NCI-H524 treated with DMSO at 0.1 percent for 48 hours (cell line): ENCODE measurements at regions not wholly inside any gene's neighbourhood (a gene's known extent, or its start where the extent isn't known, plus 50 kb on each side); places are given as distances from the start of the nearest gene placed in this dataset.

Experiments
- DNase-seq: peaks from one replicate; lab custom pipeline; 2025; lab: John Stamatoyannopoulos, UW

DNA sequence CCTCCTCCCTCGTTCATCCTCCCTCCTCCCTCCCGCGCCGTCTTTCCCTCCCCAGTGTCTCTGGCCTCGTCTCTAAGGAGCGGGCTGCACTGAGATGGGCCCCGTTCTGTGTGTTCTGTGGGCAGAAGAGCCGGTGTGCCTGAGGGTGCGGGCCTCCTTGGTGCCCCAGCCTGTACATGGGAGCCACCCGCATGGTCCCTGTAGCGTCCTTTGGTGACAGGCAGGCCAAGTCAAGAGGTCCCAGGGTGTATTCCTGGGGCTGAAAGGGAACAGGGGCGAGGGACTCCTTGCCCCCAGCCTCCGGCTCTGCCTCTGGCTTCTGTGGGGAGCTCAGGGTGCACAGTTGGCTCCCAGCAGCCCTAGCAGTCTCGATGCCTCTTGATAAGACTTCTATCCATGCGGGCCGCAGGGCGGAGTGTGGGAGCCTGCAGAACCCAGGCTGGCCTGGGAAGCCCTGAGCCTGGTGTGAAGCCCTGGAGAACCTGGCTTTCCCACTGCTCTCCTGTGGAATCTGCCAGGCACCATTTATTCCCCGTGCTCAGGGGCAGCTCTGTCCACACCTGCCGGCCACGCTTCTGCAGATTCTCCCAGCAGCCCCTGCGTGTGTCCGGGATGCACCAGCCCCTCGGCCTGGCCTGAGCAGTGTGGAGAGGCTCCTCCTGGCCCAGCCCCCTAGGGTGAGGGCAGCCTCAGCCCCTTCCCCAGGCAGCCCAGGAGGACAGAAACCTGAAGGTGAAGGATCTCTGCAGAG is 181.3 kb downstream of the KIF26A start:
- no peak for DNase-seq

DNA sequence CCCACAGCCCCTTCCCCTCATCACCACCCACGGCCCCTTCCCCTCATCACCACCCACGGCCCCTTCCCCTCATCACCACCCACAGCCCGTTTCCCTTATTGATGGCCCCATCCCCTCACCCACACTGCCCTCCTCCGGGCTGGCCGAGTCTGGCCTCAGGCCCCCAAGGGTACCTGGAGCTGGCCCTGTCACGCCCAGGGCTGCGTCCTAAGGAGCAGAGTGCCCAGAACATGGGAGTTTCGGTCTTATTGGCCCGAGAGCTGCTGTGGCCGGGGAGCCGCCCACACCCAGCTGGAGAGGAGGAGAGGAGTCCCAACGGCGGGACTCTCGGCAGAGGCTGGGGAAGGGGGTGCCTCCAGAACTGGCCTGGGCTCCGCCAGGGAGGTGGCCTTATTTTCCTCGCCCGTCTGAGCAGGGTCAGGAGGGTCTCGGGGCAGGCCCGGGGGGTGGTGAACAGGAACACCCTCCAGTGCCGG is 182.3 kb downstream of the KIF26A start:
- no peak for DNase-seq

GRCh38 chr14:104321088-104321801 is 182.9 kb downstream of the KIF26A start:
- no peak for DNase-seq

DNA sequence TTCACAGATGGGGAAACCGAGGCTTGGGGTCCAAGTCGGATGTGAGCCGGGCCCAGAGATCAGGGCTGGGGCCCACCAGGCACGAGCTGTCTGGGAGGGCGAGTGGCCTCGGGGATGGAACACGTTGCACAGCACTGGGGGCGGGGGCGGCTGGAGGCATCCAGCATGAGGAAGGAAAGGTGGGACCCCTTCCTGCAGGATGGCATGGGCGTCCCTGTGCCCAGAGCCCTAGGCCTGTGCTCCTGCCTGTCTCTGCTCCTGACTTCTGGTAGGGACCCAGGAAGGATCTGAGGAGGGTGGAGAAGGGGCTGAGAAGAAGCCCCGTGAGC is 183.4 kb downstream of the KIF26A start:
- no peak for DNase-seq

- DNase-seq, result no peak
Measured at GRCh38 chr14:104322531-104323366, 184.4 kb downstream of the KIF26A start.

GRCh38 chr14:104323551-104324175 is 185.3 kb downstream of the KIF26A start:
- DNase-seq, result no peak

DNA sequence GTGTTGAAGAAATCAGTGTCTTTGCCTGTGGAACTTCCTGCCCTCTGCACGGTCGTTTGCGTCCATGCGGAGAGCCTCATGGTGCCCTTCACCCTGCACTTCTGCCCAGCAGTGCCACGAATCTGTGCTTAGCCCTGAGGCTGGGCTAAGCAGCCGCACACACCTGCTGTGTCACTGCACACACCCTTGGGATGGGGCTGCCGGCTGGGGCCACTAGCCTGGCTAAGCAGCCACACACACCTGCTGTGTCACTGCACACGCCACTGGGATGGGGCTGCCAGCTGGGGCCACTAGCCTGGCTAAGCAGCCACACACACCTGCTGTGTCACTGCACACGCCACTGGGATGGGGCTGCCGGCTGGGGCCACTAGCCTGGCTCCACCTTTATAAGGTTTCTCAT is 188.5 kb downstream of the KIF26A start:
- DNase-seq, result no peak

DNA sequence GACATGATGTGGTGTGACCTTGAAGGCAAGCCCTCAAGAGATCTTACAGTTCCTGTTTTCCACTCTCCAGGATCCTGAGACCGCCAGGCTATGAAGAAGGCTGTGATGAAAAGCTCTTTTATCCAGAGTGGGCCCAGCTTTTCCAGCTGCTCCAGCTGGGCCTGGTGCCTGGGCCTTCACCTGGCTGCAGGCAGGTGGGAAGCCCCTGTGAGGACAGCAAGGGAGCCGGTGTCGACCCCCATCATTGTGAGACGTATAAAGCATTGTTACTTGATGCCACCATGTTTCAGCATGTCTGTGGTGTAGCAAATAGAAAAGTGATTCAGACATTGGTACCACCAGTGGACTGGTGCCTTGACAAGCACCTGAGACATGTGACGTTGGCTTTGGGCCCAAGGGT is 190.2 kb downstream of the KIF26A start:
- no peak for DNase-seq

GRCh38 chr14:104329793-104330192 is 191.4 kb downstream of the KIF26A start:
- no peak for DNase-seq

DNA sequence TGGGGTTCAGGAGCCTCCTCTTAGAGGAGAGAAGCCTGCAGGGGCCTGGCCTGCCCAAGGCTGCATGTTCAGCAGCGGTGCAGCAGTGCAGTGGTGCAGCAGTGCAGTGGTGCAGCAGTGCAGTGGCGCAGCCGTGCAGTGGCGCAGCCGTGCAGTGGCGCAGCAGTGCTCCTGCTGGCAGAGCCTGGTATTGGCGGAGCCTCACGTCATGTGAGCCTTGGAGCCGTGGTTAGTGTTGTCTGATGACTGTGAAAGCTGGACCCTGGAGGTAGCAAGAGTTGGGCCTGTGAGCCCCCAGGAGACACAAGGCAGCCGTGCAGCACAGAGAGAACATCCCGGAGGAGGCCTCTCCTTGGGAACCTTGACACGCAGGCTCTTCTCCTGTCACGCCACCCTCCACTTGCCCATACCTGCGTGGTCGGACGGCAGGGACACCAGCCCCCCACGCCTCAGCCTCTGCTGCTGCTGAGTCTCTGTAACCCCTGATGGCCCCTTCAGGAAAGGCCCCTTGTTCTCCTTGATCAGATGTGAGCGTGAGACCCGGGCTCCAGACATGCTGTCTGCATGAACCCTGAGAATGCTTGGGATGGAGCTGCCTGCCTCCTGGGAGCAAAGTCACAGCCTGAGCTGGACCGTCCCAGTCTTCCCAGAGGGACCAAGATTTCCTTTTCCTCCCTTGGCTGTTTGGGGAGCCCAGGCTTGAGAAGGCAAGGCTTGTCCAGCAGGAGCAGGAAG is 193.7 kb downstream of the KIF26A start:
- DNase-seq, result no peak

DNA sequence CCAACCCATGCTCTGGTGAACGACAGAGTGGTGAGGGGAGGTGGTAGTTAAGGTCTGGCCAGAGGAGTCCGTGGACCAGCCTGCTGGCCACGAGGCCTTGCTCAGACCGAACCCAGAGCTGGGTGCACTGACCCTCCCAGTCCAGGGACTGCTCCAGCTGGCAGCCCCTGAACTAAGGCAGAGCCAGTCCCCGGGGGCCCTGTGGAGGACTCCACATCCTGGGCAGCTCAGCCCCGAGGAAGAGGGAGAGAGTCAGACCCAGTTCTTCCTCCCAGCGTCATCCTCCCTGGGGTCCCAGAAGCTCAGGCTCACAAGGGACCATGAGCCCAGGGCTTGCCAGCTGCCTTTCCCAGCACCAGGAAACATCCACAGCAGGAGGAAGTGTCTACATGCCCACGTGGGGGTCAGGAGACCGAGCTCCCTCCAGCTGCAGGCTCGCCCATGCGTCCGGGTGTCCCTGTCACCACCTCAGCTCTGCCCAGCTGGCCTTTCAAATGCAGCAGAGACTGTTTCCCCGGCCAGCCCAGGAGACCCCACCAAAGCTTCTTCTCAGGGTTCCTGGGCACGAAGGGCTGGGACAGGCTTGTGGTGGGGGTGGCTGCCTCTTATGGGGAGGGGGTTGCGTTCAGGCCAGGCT is 194.4 kb downstream of the KIF26A start:
- DNase-seq, result no peak

DNA sequence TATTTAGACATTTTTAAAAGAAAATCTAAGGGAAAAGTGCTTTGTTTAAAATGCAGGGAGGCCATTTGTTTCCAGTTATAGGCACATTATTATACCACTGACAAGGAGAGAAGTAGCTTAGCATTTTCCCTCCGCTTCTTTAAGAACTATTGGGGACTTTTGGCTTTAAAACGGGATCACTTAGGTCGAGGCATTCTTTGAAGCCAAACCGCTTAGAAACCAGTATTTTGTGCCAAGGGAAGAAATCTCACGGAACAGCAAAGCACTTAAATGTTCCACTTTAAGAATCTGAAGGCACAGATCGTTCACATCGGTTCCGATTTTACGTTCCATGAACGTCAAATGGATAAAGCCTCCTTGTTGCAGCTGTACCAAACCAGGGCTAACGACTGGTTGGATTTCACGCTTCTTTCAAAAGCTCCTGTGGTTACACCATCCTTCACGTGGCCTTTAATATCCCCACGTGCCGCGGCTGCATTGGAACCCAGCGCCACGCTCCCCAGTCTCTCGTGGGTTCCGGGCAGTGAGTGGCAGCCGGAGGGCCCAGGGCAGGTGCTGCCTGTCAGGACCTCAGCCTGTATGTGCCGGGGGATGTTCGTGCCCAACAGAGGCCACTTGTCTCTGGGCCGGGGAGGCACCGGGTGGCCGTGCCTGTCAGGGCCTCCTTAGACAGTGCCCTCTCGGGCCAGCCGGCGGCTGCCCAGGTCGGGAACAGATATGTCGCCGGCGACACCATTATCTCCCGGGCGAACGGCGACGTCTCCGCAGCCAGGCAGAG is 195.4 kb downstream of the KIF26A start:
- no peak for DNase-seq

DNA sequence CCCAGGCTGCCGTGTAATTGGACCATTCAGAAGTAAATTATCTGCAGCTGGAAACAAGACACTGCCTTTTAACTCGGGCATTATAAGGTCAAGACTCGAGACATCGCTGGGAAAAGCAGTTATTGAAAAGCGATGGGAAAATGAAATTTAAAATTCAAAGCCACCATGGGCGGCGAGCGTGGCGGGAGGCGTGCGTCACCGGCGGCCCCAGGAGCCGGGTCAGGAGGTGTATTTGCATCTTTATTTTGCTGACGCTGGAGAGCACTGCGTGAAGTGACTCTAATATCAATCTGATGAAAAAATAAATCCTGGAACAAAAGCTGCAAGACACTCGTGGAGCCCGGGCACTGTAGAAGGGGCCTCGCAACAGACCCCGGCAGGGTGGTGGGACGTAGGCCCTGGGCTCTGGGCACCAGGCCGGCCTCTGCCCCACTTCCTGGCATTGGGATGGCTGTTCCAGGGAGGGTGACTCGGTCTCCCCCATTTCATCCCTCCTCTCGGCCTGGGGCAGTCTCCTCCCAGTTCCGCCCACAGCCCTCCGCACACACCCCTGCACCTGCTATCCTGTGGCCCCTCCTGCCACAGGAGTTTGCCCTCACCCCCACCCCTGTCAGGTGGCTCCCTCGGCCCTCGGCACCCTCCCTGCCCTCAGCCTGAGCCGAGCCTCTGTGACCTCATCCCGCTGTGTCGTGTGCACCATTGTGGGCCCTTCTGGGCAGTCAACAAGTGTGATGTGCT is 196.2 kb downstream of the KIF26A start:
- no peak for DNase-seq

DNA sequence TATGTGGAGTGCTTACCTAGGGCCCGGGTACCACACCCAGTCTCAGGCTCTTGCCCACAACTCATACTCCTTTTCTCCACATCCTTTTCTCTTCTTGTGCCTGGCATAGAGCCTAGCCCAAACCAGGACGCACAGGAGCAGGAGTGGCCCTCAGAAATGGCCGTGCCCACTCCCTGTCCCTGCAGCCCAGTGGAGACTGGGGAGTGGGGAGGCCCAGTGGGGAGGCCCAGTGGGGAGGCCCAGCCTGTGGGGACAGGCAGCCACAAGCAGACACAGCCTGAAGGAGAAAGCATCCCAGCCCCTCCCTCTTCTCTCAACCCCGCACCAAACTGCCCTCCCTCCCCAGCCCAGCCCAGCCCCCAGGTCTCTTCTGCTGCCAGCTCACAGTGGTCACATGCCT is 196.8 kb downstream of the KIF26A start:
- no peak for DNase-seq

DNA sequence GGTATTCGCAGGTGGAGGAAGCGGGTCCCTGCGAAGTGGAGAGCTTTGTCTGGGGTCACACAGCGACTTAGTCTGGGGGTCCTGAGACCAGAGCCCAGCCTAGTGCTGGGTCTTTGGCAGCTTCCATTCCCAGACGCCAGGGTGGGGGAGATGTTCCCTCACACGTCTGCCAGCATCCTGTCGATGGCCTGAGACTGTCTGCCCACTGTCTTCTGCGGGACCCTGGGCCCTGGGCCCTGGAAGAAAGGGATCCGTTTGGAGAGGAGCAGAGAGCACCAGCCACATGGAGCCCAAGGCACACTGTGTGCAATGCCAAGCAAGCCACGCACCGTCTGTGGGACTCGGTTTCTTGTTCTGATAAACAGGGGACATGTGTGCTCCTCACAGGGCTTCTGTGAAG is 197.2 kb downstream of the KIF26A start:
- DNase-seq, result no peak

DNA sequence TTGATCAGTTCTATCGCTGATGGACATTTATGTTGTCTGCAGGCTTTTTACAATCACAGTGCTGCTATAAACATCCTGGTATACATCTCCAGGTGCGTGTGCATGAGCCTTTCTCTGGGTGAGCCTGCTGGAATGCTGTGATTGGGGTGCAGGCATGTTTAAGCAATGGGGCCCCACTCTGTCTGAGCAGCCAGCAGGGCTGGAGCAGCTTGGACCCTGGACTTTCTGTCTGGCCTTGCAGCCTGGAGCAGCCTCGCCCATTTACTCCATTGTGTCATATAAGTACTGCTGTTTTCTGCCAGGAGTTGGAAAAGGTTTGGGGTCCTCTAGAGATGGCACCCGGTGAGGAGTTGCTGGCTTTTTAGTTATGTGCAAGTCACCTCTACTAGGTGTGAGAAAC is 199.0 kb downstream of the KIF26A start:
- no peak for DNase-seq

DNA sequence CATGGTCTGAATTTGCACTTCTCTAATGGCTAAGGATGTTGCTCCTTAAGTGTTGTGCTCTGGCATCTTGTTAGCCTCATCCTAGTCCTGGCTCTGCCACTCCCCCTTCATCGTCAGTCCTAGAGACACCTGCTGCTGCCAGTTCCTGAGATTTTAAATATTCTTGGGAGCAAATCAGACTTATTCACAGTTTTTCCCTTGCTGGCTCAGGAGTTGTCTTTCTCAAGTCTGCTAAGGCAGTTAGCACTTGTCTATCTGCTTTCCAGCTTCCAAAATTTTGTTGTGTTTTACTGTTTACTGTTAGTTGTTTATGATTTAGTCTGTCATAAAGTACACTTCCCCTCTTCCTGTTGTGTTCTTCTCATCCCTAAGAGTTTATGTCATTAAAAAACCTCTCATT is 201.0 kb downstream of the KIF26A start:
- DNase-seq, result no peak

DNA sequence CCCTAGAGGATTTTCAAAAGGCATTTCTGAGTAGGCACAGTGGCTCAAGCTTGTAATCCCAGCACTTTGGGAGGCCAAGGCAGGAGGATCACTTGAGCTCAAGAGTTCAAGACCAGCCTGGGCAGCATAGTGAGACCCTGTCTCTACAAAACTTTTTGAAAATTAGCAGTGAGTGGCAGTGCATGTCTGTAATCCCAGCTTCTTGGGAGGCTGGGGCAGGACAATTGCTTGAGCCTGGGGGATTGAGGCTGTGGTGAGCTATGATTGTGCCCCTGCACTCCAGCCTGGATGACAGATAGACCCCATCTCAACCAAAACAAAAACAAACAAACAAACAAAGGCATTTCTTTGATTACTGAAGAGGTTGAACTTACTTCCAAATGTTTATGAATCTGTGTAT is 201.4 kb downstream of the KIF26A start:
- DNase-seq, result no peak

GRCh38 chr14:104341532-104342434 is 203.4 kb downstream of the KIF26A start:
- peak; percentile 74 for DNase-seq
